SU-DHL-6 (cell line): ENCODE measurements at regions not wholly inside any gene's neighbourhood (a gene's known extent, or its start where the extent isn't known, plus 50 kb on each side); places are given as distances from the start of the nearest gene placed in this dataset.
"Not testable (repeated sequence)": the region's sequence is repeated elsewhere in the genome, so short reads cannot be mapped to it uniquely, and the experiment has no call there.

Source experiments
- EZH2phosphoT487 ChIP-seq: fragments of 200-600 bp; sonication (generic), shearing (Covaris generic); conservative IDR thresholded peaks from 2 replicates; pipeline ENCODE4 v1.6.1; 2018; ENCODE audit warnings: mild to moderate bottlenecking, antibody characterized with exemption, low read length, moderate library complexity, mixed read lengths
- TF ChIP-seq, protein P1 (sequence below): fragments of 200-600 bp; sonication (generic); IDR thresholded peaks from one replicate; pipeline ENCODE4 v1.5.1; 2017; ENCODE audit warnings: antibody characterized with exemption, mild to moderate bottlenecking, low read length, moderate library complexity; ENCODE audit not compliant: insufficient read depth, poor library complexity, severe bottlenecking

GRCh38 chr1:121538148-121538547 lies 353.4 kb downstream of the SRGAP2C start:
- TF ChIP-seq, protein P1, sequence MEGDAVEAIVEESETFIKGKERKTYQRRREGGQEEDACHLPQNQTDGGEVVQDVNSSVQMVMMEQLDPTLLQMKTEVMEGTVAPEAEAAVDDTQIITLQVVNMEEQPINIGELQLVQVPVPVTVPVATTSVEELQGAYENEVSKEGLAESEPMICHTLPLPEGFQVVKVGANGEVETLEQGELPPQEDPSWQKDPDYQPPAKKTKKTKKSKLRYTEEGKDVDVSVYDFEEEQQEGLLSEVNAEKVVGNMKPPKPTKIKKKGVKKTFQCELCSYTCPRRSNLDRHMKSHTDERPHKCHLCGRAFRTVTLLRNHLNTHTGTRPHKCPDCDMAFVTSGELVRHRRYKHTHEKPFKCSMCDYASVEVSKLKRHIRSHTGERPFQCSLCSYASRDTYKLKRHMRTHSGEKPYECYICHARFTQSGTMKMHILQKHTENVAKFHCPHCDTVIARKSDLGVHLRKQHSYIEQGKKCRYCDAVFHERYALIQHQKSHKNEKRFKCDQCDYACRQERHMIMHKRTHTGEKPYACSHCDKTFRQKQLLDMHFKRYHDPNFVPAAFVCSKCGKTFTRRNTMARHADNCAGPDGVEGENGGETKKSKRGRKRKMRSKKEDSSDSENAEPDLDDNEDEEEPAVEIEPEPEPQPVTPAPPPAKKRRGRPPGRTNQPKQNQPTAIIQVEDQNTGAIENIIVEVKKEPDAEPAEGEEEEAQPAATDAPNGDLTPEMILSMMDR: not testable (repeated sequence)
- TF ChIP-seq EZH2phosphoT487: not testable (repeated sequence)
